ENCODE measurements at regions not wholly inside any gene's neighbourhood (a gene's known extent, or its start where the extent isn't known, plus 50 kb on each side); places are given as distances from the start of the nearest gene placed in this dataset.
"Not testable (repeated sequence)": the region's sequence is repeated elsewhere in the genome, so short reads cannot be mapped to it uniquely, and the experiment has no call there.

GRCh38 chr19:28595722-28596480 lies 617.0 kb downstream of the UQCRFS1 start:
- no peak for DNase-seq (ENCODE audit: low spot score)

GRCh38 chr19:28594737-28595136 lies 618.2 kb downstream of the UQCRFS1 start:
- no peak for DNase-seq (ENCODE audit: low spot score)

- DNase-seq (ENCODE audit: low spot score), result not testable (repeated sequence)
Measured at GRCh38 chr19:28589991-28590411, 623.0 kb downstream of the UQCRFS1 start.

DNA sequence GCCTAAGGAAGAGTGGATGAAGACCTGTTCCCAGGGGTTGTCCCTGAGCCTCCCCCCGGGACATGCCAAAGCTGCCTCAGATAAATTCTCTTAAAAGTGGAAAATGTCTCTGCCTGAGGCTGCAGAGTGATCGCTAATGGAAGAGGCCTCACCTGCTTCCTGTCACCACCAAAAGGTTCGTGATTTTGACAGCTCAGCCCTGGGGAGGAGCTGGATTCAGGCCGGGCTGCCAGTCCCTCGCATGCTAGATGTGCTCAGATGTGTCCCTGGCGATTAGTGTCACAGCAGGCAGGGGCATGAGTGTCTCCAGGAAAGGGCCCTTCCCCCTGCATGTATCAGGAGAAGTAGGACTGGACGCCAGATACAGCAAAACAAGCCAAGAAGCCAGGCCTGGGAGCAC lies 626.5 kb downstream of the UQCRFS1 start:
- no peak for DNase-seq (ENCODE audit: low spot score)

DNA sequence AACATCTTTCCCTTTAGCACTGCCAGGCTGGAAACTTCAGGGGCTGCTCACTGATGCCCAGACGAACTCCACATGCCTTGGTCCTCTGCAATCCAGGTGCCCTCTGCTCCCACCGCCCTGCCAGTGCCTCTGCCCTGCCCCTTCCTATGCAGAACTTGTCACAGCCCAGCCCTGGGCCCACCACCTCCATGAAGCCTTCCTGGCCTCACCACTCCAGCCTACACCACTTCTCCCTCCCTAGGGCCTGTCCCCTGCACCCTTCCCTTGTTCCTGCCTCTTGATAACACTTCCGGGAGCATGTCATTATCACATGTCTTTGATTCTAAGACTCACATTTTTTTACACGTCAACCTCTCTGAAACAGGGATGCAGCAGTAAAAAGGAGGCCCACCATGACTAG lies 627.2 kb downstream of the UQCRFS1 start:
- no peak for DNase-seq (ENCODE audit: low spot score)

DNA sequence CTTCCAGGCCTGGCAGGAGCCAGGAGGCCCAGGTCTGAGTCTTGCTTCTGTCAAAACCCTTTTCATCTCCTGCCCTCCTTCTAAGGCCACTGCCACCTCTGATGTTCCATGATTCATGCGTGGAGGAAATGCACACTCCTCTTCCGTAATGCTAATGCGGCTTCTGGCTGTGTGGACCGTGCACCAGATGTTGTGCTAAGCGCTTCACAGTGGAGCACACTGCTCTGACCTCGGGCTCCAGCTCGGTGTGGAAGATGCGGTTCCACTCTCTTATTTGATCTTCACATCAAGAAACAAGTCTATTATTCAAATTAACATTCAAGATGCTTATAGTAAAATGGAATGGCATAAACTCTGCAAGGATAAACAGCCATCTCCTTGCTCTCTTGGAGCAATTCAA lies 629.2 kb downstream of the UQCRFS1 start:
- no peak for DNase-seq (ENCODE audit: low spot score)

GRCh38 chr19:28583242-28583641 lies 629.7 kb downstream of the UQCRFS1 start:
- DNase-seq (ENCODE audit: low spot score), result no peak

GRCh38 chr19:28582796-28583195 lies 630.2 kb downstream of the UQCRFS1 start:
- DNase-seq (ENCODE audit: low spot score), result no peak

DNA sequence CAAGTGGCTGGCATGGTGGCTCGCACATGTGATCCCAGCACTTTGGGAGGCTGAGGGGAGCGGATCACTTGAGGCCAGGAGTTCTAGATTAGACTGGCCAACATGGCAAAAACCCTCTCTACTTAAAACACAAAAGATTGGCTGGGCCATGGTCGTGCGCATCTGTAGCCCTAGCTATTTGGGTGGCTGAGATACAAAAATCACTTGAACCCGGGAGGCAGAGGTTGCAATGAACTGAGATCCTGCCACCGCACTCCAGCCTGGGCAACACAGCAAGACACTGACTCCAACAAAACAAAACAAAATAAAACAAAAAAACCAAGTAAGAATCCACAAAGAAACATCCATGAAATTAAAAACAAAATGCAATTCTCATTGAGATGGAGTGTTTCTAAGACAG lies 630.6 kb downstream of the UQCRFS1 start:
- DNase-seq (ENCODE audit: low spot score), result no peak

GRCh38 chr19:28581468-28581770 lies 631.5 kb downstream of the UQCRFS1 start:
- no peak for DNase-seq (ENCODE audit: low spot score)

DNA sequence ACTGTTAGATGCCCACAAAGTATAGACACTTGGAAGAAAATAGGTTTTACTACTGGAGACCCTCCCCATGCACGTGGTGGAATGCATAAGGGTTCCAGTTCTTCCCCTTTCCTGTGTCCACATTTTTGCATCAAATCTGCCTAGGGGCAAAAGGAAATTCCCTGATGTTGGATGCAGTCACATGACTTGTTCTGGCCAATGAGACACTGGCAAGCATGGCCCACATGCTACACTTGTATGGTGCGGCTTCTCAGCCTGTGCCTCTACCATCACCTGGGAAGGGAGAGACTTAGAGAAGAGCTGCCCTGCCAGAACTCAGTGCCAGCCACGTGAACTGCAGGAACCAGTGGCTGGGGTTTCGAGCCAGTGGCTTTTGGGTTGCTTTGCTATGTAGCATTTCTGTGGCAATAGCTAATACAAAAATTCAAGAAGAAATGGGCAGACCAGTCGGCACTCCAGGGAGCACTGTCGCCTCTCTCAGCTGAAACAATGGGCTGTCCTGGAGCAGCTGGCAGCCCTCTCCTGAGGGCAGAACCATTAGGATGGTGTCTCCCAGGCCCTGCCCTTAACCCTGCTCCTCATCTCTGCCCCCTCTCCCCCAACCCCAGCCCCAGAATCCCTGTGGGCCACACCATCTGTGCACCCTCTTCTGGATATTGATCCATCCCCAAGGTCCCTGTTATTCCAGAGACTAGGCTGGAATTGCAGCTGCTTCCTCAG lies 634.0 kb downstream of the UQCRFS1 start:
- no peak for DNase-seq (ENCODE audit: low spot score)

GRCh38 chr19:28578208-28578607 lies 634.7 kb downstream of the UQCRFS1 start:
- no peak for DNase-seq (ENCODE audit: low spot score)

DNA sequence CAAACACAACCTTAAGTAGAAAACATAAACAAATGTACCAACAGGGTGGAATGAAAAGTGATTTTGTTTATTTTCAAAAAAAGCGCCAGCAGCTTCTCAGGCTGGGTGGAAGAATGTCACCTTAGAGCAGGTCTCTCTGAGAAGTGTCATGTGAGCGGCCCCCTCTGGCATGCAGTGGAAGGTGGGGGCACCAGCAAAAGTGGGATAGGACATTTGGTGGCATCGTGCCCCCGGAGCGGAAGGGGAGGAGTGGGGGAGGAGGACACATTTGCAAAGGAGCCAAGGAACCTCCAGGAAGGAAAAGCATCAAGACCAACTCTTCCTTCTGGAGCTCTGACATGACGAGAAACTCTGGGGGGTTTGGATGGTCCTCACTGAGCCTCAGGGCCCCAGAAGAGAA lies 635.3 kb downstream of the UQCRFS1 start:
- DNase-seq (ENCODE audit: low spot score), result no peak

- DNase-seq (ENCODE audit: low spot score), result no peak
Measured at GRCh38 chr19:28577233-28577632, 635.7 kb downstream of the UQCRFS1 start.

- DNase-seq (ENCODE audit: low spot score), result no peak
Measured at GRCh38 chr19:28575816-28576215, 637.1 kb downstream of the UQCRFS1 start.

DNA sequence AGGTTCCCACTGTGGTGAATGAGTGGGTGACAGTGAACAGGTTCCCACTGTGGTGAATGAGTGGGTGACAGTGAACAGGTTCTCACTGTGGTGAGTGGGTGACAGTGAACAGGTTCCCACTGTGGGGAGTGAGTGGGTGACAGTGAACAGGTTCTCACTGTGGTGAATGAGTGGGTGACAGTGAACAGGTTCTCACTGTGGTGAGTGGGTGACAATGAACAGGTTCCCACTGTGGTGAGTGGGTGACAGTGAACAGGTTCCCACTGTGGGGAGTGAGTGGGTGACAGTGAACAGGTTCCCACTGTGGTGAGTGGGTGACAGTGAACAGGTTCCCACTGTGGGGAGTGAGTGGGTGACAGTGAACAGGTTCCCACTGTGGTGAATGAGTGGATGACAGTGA lies 637.6 kb downstream of the UQCRFS1 start:
- not testable (repeated sequence) for DNase-seq (ENCODE audit: low spot score)

DNA sequence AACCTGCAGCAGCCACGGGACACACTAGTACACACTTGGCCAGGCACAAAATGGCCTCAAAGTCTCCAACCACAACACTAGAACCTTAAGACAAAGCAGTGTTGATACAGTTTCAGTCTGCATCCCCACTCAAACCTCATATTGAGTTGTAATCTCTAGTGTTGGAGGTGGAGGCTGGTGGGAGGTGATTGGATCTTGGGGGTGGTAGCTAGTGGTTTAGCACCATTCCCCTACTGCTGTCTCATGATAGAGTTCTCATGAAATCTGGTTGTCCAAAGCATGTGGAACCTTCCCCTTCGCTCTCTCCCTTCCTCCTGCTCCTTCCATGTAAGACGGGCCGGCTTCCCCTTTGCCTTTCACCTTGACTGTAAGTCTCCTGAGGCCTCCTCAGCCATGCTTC lies 638.7 kb downstream of the UQCRFS1 start:
- no peak for DNase-seq (ENCODE audit: low spot score)

DNA sequence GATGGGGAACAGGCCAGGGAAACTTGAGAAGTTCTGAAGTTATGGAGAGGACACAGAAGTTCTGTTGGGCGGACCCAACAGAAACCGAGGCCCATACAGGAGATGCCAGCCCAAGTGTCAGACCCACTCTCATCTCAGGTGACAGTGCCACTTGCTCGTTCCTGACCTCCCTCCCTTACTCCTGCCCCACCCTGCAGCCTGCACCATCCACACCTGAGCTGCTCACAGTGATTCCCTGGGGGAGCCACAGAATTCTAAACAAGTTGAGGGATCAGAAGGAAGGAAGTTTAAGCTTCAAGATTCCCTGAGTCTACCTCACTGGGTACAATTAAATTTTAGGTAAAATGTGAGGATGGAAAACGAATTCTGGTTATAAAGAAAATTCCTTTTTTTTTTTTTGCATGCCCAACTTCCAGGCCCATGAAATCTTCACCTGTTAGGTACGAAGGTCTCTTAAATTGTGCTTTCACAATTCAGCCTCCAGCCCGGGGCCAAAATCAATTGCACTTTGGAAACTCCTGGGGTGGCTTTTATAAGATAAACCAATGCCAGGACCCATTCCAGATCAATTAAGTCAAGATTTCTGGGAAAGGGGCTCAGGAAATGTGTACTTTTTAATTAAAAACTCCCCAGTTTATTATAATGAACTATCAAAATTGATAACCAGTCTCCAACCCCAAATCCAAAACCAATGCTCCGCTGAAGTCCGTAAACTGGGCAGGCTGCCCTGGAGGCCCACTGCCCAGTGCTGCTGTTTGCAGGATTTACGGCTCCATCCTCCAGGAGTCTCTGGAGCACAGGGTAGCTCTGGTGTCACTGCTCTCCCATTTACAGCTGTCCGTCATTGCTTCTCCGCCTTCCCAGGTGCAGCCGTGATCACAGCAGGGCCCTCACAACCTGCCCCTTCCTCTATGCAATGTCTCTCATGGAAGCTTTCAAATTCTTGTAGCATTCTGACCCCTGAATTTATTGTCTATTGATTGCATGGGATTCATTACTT lies 643.5 kb downstream of the UQCRFS1 start:
- DNase-seq (ENCODE audit: low spot score), result no peak

DNA sequence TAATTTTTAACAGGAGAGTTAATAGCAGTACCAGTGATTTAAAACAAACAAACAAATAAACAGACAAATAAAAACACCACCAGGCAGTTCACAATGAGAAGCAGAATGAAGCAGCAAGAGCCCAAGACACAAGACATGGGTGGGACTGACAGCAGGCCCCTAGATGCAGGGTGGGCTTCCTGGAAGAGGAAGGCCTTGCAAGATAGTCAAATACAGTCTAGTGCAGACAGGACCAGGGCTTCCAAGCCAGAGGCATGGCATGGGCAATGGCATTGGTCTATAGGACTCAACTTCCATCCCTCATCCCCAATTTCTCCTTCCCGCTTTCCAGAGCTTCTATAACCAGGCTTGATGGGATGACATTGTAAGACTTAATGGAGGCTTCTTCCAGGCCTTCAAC lies 645.1 kb downstream of the UQCRFS1 start:
- no peak for DNase-seq (ENCODE audit: low spot score)

DNA sequence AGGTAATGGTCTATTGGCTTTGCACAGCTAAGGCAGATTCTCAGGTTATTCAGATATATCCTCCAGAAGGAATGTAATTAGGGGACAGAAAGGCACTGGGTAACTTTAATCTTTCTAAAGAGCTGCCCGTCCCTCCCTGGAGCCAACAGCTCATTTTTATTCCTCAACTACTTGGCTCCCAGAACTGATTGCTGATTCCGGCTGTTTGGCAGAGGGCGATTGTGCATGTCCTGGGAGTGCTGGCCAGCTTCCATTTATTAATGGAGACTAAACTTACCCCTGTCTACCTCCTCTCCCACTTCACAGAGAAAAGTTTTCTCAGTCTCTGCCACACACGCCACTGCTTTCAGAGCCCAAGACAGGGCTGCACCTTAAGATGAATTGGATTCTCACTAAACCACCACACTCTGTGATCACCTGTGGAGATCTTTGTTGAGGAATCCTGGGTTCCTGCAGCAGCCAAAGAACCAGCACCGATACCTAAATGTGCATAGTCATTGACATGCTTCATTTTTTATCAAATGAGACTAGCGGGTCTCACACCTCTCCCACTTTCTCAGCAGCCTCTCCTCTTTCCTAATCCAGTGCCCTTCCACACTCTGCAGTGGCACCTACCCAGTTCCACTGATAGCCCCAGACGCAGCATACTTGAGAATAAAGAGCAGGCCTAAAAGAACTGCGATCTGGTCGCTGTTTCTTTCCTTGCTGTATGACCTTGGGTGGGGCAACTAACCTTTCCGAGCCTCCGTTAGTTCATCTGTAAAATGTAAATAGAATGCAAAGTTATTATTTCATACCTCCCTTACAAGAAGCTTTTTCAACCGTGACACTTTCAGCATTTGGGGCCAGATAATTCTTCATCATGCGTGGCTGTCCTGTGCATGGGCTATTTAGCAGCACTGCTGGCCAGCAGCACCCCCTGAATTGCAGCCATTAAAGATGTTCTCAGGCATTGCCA lies 648.7 kb downstream of the UQCRFS1 start:
- DNase-seq (ENCODE audit: low spot score), result no peak

DNA sequence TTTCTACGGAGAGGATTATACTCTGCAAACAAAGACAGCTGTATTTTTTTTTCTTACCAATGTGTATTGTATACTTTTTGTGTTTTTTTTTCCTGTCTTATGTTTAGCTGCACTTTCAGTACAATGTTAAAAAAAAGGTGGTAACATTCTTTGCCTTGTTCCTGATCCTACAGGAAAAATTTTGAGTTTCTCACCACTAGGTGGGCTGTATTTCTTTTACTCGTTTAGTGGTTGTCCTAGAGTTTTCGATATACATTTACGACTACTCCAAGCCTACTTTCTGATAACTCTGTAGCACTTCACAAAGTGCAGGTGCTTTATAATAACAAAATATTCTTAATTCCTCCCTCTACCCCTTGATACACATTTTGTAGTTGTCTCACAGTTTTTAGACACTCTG lies 652.2 kb downstream of the UQCRFS1 start:
- no peak for DNase-seq (ENCODE audit: low spot score)
